Activated CD4-positive, alpha-beta T cell treated with anti-CD3 and anti-CD28 coated beads, Interleukin-2, Interleukin-6, amounts not matched to agents 100 ng/mL and 50 ng/mL, durations not matched to agents 16 hours and 8 hours (primary cell): ENCODE measurements at regions not wholly inside any gene's neighbourhood (a gene's known extent, or its start where the extent isn't known, plus 50 kb on each side); places are given as distances from the start of the nearest gene placed in this dataset.
"Not testable (repeated sequence)": the region's sequence is repeated elsewhere in the genome, so short reads cannot be mapped to it uniquely, and the experiment has no call there.

Source experiments
- DNase-seq: peaks from one replicate; pipeline ENCODE4 v3.0.0-alpha.2; 2020

GRCh38 chr1:171397851-171398469, 84.0 kb downstream of the FMO4 start:
- no peak for DNase-seq

GRCh38 chr1:171403393-171403792, 81.9 kb upstream of the PRRC2C start:
- no peak for DNase-seq

- no peak for DNase-seq
Measured at GRCh38 chr1:171405391-171405714, 80.0 kb upstream of the PRRC2C start.

- DNase-seq = not testable (repeated sequence)
Measured at GRCh38 chr1:171413557-171413956, 71.8 kb upstream of the PRRC2C start.

- no peak for DNase-seq
Measured at GRCh38 chr1:171418546-171418945, 66.8 kb upstream of the PRRC2C start.

GRCh38 chr1:171420810-171421209, 64.5 kb upstream of the PRRC2C start:
- peak; percentile 17 for DNase-seq

- no peak for DNase-seq
Measured at GRCh38 chr1:171421413-171422020, 63.8 kb upstream of the PRRC2C start.

GRCh38 chr1:171422511-171422910, 62.8 kb upstream of the PRRC2C start:
- DNase-seq = no peak

GRCh38 chr1:171424494-171424893, 60.8 kb upstream of the PRRC2C start:
- no peak for DNase-seq

GRCh38 chr1:171426645-171427044, 58.7 kb upstream of the PRRC2C start:
- DNase-seq = no peak

GRCh38 chr1:171427852-171428471, 57.4 kb upstream of the PRRC2C start:
- DNase-seq = no peak

GRCh38 chr1:171429137-171429536, 56.2 kb upstream of the PRRC2C start:
- no peak for DNase-seq

- DNase-seq = no peak
Measured at GRCh38 chr1:171431994-171432393, 53.3 kb upstream of the PRRC2C start.

- no peak for DNase-seq
Measured at GRCh38 chr1:171432473-171432872, 52.9 kb upstream of the PRRC2C start.

- no peak for DNase-seq
Measured at GRCh38 chr1:171433451-171433850, 51.9 kb upstream of the PRRC2C start.

- DNase-seq = peak; percentile 5
Measured at GRCh38 chr1:171434717-171435346, 50.5 kb upstream of the PRRC2C start.
